ENCODE measurements at regions not wholly inside any gene's neighbourhood (a gene's known extent, or its start where the extent isn't known, plus 50 kb on each side); places are given as distances from the start of the nearest gene placed in this dataset.
A peak's percentile ranks its signal among the peaks of the same experiment; 100 is the strongest.
"Not testable (repeated sequence)": the region's sequence is repeated elsewhere in the genome, so short reads cannot be mapped to it uniquely, and the experiment has no call there.

GRCh38 chrX:155819966-155820491, 61.1 kb upstream of the VAMP7 start:
- DNase-seq: peak; percentile 38

- no peak for DNase-seq
Observed at GRCh38 chrX:155819525-155819924, 61.6 kb upstream of the VAMP7 start.

- DNase-seq: not testable (repeated sequence)
Observed at GRCh38 chrX:155814391-155814790, 66.8 kb upstream of the VAMP7 start.

- DNase-seq: no peak
Observed at GRCh38 chrX:155779831-155780230, 101.3 kb upstream of the VAMP7 start.

DNA sequence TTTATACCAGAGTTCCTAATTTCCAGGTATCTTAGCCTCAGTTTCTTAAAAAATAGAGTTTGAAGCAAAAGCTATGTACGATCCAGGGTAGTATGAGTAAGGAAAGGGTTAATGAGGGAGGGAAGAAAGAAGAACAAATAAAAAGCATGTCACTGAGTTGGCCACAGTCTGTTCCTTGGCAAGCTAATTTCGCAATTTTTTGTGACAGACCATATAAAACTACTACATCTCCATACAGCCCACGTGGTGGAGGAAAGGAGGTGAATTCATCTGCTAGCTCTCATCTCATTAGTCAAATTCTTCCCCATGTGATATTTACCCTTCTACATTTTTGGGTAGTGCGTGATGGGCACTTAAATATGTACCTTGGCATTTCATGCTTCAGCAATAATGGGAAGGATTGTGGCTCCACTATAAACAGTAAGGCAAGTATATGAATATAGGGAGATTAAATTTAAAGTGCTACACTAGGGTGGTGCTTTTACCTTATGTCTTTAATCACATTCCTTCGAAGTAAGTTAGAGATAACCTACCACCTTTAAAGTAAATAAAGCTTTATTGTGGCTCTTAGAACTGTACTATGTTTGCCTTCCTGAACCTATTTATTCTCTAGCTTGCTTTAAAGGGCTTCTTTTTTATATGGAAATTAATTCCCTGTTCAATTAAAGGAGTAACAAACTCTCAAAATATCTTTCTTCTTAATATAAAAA, 102.1 kb upstream of the VAMP7 start:
- no peak for DNase-seq

DNA sequence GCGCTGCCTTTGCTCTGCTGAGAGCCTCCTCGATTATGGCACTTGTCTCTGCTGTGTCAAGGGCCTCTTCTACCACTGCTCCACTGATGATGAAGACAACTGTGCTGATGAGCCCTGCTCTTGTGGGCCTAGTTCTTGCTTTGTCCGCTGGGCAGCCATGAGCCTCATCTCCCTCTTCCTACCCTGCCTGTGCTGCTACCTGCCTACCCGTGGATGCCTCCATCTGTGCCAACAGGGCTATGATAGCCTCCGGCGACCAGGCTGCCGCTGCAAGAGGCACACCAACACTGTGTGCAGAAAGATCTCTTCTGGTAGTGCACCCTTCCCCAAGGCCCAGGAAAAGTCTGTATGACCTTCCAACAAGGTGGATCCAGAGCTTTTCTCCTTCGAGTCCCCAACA, 106.8 kb upstream of the VAMP7 start:
- no peak for DNase-seq

DNA sequence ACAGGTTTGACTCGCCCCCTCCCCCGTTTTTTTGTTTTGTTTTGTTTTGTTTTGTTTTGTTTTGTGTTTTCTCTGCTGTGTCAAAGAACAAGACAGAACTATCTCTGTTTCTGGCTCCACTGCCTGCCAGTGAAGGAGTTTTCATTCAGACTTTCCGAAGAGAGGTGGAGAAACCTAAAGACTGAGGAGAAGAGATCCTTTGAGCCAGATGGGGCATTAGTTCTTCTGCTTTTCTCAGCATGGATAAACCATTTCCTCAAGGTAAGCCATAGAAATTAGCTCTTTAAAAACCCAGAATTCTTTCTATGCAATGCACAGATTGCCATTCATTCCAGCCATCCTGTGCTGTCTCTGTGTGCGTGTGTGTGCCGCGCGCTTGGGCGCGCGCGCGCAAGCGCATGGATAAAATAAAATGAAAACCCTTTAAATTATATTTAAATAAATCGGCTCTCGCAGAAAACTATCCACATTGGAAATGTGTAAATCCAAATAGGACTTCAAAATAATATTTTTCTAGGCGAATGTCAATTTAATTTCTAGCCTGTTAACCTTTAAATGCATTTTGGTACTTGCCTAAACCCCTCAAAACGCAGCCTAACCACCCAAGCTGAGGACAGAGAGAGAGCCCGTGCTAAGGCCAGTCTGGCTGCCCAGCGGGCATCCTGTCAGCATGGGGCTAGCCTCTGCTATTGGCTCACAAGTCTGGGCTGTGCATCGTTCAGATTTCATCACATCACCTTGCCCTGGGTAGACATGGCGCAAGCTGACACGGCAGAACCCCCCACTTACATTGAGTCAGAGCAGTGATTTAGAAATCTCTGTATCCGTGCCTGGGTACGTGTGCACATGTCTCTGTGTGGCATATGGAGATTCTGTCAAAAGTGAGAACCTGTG, 113.0 kb upstream of the VAMP7 start:
- no peak for DNase-seq

- DNase-seq: no peak
Observed at GRCh38 chrX:155767051-155767875, 113.9 kb upstream of the VAMP7 start.

DNA sequence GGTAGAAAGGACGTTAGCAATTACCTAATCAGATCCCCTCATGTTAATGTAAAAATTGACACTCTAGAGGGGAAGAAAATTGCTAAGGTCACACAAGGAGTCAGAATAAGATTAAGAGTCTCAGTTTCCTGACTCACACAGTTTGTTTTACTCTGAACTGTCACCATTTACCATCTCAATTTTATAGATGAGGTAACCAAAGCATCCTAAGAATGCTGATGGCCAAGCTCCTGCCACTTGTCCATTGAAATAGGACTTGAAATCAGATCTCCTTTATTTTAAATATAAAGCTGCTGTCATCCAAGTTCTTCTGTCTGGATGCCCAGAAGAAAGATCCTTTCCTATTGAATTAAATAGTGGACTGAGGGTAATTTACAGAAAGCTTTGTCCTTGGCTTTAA, 114.8 kb upstream of the VAMP7 start:
- DNase-seq: no peak

DNA sequence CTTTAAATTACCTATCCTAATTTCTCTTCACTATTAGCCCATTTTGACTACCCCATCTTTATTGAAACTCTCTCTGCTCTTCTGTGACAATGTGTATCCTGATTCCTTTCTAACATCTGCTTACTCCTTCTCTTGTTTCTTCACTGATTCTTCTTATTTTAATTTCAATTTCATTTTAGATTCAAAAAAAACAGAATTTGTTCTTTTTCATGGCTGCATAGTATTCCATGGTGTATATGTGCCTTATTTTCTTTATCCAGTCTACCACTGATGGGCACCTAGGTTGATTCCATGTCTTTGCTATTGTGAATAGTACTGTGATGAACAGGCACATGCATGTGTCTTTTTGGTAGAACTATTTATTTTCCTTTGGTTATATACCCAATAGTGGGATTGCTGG, 120.0 kb upstream of the VAMP7 start:
- DNase-seq: no peak

DNA sequence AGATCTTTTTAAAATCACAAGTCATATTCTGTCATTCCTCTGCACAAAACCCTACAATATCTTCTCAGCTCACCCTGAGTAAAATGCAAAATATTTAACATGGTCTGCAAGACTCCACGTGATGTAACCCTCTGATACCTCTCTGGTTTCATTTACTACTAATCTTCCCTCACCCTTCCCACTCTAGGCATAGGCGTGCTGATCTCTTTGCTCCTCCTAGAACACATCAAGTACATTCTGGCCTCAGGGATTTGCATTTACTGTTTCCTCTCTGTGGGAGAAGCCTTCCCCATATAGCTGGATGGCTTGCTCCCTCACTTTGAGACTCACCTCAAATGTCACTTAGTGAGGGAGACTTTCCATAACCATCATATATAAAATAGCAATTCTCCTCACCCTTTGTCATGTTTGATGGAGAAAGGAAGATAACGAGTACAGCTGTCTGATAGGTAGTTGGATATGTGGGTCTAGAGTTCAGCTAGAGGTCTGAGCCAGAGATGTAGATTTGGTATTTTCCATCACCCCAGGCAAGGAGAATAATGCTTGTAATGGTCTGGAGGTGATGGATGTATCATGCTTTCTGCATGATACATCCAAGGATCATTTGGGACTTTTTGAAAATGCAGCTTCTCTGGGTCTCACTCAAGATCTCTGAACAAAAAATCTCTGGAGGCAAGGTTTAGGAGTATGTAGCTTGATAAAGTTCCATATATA, 123.9 kb upstream of the VAMP7 start:
- no peak for DNase-seq

GRCh38 chrX:155755706-155756337, 125.3 kb upstream of the VAMP7 start:
- no peak for DNase-seq

DNA sequence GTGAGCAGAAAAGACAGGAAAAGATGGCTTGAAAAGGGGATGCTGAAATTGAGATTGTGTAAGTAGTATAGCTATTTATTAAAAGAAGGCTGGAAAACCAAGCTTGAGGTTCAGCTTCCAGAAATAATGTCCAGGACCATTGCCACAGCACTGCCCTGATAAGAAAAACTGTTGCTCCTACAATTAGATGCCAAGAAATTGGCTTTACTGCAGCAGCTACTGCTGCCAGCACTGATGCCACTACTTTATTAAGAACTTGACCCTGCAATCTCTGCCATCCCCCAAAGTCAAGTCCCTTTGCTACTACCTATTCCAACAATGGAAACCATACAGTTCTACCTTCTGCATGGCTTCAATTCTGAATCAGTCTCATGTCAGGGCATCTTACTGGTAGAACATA, 130.0 kb upstream of the VAMP7 start:
- no peak for DNase-seq

- DNase-seq: no peak
Observed at GRCh38 chrX:155747520-155747919, 133.6 kb upstream of the VAMP7 start.

- DNase-seq: no peak
Observed at GRCh38 chrX:155745792-155746191, 133.0 kb upstream of the TMLHE start.

DNA sequence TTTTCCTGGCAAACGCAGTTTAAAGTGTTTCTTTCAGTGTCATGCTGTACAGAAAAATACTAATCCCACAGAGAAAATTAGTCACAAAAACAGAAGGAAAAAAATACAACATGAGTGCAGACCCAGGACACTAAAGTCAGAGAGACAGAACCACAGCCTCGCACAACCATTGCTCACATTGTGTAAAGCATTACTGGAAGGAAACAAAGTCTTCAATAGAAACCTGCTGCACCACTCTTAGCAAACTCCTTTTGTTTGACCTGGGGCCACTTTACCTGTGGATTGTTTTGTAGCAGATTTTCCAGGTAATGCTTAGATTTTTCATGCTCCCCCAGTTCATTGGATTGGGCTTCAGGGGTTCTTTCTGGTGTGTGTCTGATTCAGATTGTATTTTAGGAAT, 131.8 kb upstream of the TMLHE start:
- DNase-seq: no peak

DNA sequence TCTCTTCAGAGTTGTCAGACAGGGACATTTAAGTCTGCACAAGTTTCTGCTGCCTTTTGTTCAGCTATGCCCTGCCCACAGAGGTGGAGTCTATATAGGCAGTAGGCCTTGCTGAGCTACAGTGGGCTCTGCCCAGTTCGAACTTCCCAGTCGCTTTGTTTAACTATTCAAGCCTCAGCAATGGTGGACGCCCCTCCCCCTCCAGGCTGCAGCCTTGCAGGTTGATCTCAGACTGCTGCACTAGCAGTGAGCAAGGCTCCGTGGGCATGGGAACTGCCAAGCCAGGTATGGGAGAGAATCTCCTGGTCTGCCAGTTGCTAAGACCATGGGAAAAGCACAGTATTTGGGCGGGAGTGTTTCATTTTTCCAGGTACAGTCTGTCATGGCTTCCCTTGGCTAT, 115.6 kb upstream of the TMLHE start:
- DNase-seq: not testable (repeated sequence)

GRCh38 chrX:155718972-155719586, 106.3 kb upstream of the TMLHE start:
- DNase-seq: no peak

- no peak for DNase-seq
Observed at GRCh38 chrX:155715141-155715540, 102.4 kb upstream of the TMLHE start.

- no peak for DNase-seq
Observed at GRCh38 chrX:155695419-155695818, 82.7 kb upstream of the TMLHE start.

DNA sequence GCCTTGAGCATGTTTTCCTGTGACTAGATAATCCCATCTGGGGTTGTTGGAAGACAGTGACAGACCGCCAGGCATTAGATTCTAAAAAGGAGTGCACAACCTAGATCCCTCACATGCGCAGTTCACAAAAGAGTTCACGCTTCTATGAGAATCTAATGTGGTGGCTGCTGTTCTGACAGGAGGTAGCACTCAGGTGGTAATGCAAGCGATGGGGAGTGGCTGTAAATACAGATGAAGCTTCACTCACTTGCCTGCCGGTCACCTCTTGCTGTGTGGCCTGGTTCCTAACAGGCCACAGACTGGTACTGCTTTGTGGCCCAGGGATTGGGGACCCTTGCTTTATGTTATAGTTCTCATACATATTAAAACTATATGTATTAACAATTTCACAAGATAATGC, 81.9 kb upstream of the TMLHE start:
- DNase-seq: no peak

DNA sequence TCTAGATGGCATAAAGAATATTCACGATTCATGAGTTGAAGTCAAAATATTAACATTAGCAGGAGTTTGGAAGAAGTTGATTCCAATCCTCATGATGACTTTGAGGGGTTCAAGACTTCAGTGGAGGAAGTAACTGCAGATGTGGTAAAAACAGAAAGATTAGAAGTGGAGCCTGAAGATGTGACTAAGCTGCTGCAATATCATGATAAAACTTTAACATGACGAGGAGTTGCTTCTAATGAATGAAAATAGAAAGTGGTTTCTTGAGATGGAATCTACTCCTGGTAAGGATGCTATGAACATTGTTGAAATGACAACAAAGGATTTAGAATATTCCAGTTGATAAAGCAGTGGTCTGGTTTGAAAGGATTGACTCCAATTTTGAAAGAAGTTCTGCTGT, 70.1 kb upstream of the TMLHE start:
- DNase-seq: no peak
